GM06990 (cell line): ENCODE measurements at regions not wholly inside any gene's neighbourhood (a gene's known extent, or its start where the extent isn't known, plus 50 kb on each side); places are given as distances from the start of the nearest gene placed in this dataset.

Source experiments
- DNase-seq: peaks from one replicate; pipeline ENCODE4 v3.0.0-alpha.2; 2011; ENCODE audit not compliant: insufficient read length; ENCODE audit errors: extremely low read depth
- H3K27me3 ChIP-seq: replicated peaks from 2 replicates; pipeline ENCODE4 v1.6.0; 2011; ENCODE audit warnings: low read length; ENCODE audit not compliant: control insufficient read depth, insufficient read depth
- H3K36me3 ChIP-seq: 2 replicates; pipeline ENCODE4 v1.5.1; 2011; ENCODE audit warnings: low read length; ENCODE audit not compliant: control insufficient read depth, insufficient read depth
- H3K4me3 ChIP-seq: replicated peaks from 2 replicates; pipeline ENCODE4 v1.5.1; 2011; ENCODE audit warnings: low read depth, mild to moderate bottlenecking, control low read depth, low read length
- TF ChIP-seq, protein P1 (sequence below): IDR thresholded peaks from 2 replicates; pipeline ENCODE4 v1.5.1; 2011; ENCODE audit warnings: low read length, control low read depth, mild to moderate bottlenecking, inconsistent platforms; ENCODE audit not compliant: insufficient read depth, poor library complexity, severe bottlenecking

DNA sequence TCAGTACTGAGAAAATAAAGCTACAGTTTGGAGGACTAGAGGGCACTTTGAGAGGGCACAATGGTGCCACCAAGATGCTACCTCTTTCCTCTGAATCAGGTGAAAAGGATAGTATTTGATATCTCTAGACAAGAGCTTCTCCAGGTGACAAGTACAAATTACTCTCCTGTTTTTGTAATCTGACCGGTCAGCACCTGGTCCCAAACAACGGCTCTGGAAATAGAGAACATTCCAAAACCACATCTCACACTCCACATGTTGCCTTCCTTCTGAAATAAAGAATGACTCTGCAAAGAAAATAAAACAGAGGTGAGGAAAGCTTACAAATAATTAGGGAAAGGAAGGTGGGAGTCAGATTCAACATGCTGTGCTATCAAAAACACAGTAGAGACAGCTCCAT is 51.3 kb upstream of the CITED2 start:
- no peak for DNase-seq
- Histone ChIP-seq H3K27me3 (no peaks in the 10 kb centered on the region), H3K36me3 (no peaks in the 10 kb centered on the region), H3K4me3 (no peak overlapping the region)
- TF ChIP-seq, protein P1, sequence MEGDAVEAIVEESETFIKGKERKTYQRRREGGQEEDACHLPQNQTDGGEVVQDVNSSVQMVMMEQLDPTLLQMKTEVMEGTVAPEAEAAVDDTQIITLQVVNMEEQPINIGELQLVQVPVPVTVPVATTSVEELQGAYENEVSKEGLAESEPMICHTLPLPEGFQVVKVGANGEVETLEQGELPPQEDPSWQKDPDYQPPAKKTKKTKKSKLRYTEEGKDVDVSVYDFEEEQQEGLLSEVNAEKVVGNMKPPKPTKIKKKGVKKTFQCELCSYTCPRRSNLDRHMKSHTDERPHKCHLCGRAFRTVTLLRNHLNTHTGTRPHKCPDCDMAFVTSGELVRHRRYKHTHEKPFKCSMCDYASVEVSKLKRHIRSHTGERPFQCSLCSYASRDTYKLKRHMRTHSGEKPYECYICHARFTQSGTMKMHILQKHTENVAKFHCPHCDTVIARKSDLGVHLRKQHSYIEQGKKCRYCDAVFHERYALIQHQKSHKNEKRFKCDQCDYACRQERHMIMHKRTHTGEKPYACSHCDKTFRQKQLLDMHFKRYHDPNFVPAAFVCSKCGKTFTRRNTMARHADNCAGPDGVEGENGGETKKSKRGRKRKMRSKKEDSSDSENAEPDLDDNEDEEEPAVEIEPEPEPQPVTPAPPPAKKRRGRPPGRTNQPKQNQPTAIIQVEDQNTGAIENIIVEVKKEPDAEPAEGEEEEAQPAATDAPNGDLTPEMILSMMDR, result no peak

DNA sequence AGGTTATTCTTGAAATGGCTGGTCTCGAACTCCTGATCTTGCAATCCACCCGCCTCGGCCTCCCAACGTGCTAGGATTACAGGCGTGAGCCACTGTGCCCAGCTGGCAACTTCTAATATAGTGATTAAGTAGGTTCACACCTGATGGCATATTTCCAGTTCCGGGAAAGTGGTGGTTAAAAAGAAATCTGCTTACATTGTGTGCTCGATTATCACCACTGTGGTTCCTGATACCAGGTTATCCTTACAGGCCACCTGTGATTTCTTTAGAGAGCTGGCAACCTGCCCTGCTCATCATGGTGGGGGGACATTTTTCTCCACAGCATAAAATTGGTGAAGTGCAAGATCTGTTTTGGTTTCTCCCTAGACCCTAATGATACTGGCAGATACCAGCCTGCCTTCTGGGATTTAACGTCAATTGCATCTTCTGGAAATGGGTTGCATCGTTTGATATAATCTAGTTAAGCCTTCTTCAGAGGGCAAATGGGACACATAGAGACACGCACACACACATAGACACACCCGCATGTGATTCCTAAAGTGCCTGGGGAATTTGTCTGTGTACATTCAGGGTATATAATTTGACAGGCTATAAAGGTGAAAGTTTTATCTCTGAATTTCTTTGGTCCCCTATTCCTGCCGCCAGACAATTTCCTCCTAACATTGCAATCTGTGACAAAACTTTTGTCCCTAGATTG is 49.7 kb upstream of the CITED2 start:
- TF ChIP-seq, protein P1, result no peak
- Histone ChIP-seq H3K4me3 (no peak overlapping the region), H3K36me3 (no peaks in the 10 kb centered on the region), H3K27me3 (no peaks in the 10 kb centered on the region)
- DNase-seq, result no peak
